H1 (cell line): ENCODE measurements at regions not wholly inside any gene's neighbourhood (a gene's known extent, or its start where the extent isn't known, plus 50 kb on each side); places are given as distances from the start of the nearest gene placed in this dataset.
A peak's percentile ranks its signal among the peaks of the same experiment; 100 is the strongest.

Source experiments
- CTCF ChIA-PET: fragments of 300-600 bp; sonication (Branson Sonifier 250); formaldehyde crosslinking; loops from one replicate; lab custom pipeline; 2021; ENCODE audit not compliant: partially characterized antibody; lab: Charles Lee
- POLR2A ChIA-PET: fragments of 300-600 bp; sonication (Branson Sonifier 250); formaldehyde crosslinking; loops from one replicate; lab custom pipeline; 2021; ENCODE audit warnings: inconsistent platforms; ENCODE audit not compliant: partially characterized antibody; lab: Charles Lee
- DNase-seq, 2 experiments: peaks; one replicate each; pipeline versions ENCODE4 v3.0.0 to v3.0.0-alpha.2; 2010 to 2022; ENCODE audit warnings: low spot score in 2 of 2, low read depth in 1 of 2, mixed read lengths in 1 of 2
- FAIRE-seq: peaks from 2 replicates; lab custom pipeline; 2011; peaks lifted over from hg19 to GRCh38; lab: Jason Lieb, UNC
- H2AFZ ChIP-seq: 2 replicates; pipeline ENCODE4 v1.8.1; 2012; ENCODE audit warnings: low read length, inconsistent platforms
- H2AK5ac ChIP-seq: 2 replicates; pipeline ENCODE4 v1.6.1; 2013; ENCODE audit warnings: low read depth, low read length
- H2BK120ac ChIP-seq: replicated peaks from 2 replicates; pipeline ENCODE3; 2013; ENCODE audit warnings: low read depth, low read length, inconsistent platforms
- H2BK12ac ChIP-seq: 2 replicates; pipeline ENCODE4 v1.6.1; 2013; ENCODE audit warnings: low read depth, low read length
- H2BK15ac ChIP-seq: 2 replicates; pipeline ENCODE4 v1.6.1; 2013; ENCODE audit warnings: low read length
- H2BK20ac ChIP-seq: 2 replicates; pipeline ENCODE4 v1.6.1; 2013; ENCODE audit warnings: low read length
- H2BK5ac ChIP-seq: 2 replicates; pipeline ENCODE4 v1.6.1; 2013; ENCODE audit warnings: low read depth, low read length
- H3K14ac ChIP-seq: 2 replicates; pipeline ENCODE4 v1.6.1; 2013; ENCODE audit warnings: inconsistent platforms; ENCODE audit not compliant: insufficient read length
- H3K18ac ChIP-seq: 2 replicates; pipeline ENCODE4 v1.6.1; 2013; ENCODE audit warnings: low read length; ENCODE audit errors: extremely low read depth
- H3K23ac ChIP-seq: 2 replicates; pipeline ENCODE4 v1.6.1; 2013; ENCODE audit warnings: inconsistent platforms; ENCODE audit not compliant: insufficient read length
- H3K23me2 ChIP-seq: 2 replicates; pipeline ENCODE4 v1.6.1; 2013; ENCODE audit warnings: low read depth, low read length
- H3K27ac ChIP-seq: 2 replicates; pipeline ENCODE4 v1.6.1; 2011; ENCODE audit warnings: low read depth, low read length, inconsistent platforms
- H3K27me3 ChIP-seq, 4 experiments: replicated peaks in 1 of 4; 1 replicate in 1 of 4; 2 replicates in 3 of 4; pipeline versions ENCODE4 v1.6.1 to v1.8.1; 2011 to 2013; ENCODE audit warnings: low read length in 3 of 4, mild to moderate bottlenecking in 3 of 4, inconsistent platforms in 2 of 4, mixed read lengths in 2 of 4, moderate library complexity in 1 of 4; ENCODE audit not compliant: control insufficient read depth in 3 of 4, insufficient read depth in 3 of 4; ENCODE audit errors: extremely low read depth in 1 of 4
- H3K36me3 ChIP-seq, 4 experiments: 2 replicates each; pipeline versions ENCODE4 v1.6.1 to v1.8.1; 2011 to 2013; ENCODE audit warnings: mild to moderate bottlenecking in 4 of 4, low read length in 3 of 4, moderate library complexity in 2 of 4, control low read depth in 1 of 4, inconsistent platforms in 1 of 4; ENCODE audit not compliant: insufficient read depth in 4 of 4, control insufficient read depth in 2 of 4
- H3K4ac ChIP-seq: replicated peaks from 2 replicates; pipeline ENCODE3; 2013; ENCODE audit warnings: low read length, low read depth, mixed read lengths, inconsistent platforms; ENCODE audit not compliant: insufficient read length
- H3K4me1 ChIP-seq, 4 experiments: replicated peaks in 1 of 4; 1 replicate in 1 of 4; 2 replicates in 3 of 4; pipeline versions ENCODE4 v1.6.1 to v1.8.1; 2011 to 2013; ENCODE audit warnings: low read length in 3 of 4, inconsistent platforms in 2 of 4, mixed read lengths in 1 of 4; ENCODE audit not compliant: insufficient read depth in 4 of 4, control insufficient read depth in 3 of 4
- H3K4me2 ChIP-seq, 2 experiments: 2 replicates each; pipeline versions ENCODE4 v1.6.1 to v1.8.1; 2011 to 2013; ENCODE audit warnings: low read depth in 2 of 2, low read length in 2 of 2, control low read depth in 1 of 2, inconsistent platforms in 1 of 2, mild to moderate bottlenecking in 1 of 2; ENCODE audit not compliant: insufficient read depth in 1 of 2
- H3K4me3 ChIP-seq, 4 experiments: fragments of 200-600, 300-600 bp in 1 of 4; sonication (generic), shearing (Covaris generic), sonication (Bioruptor Twin) in 1 of 4; 2 replicates each; pipeline versions ENCODE4 v1.5.1 to v1.8.1; 2011 to 2016; ENCODE audit warnings: low read length in 4 of 4, low read depth in 3 of 4, control low read depth in 2 of 4, inconsistent platforms in 2 of 4, mild to moderate bottlenecking in 2 of 4, mixed read lengths in 1 of 4, moderate library complexity in 1 of 4; ENCODE audit not compliant: insufficient read depth in 2 of 4; ENCODE audit errors: extremely low read depth in 1 of 4
- H3K56ac ChIP-seq: replicated peaks from 2 replicates; pipeline ENCODE3; 2013; ENCODE audit warnings: low read depth, mild to moderate bottlenecking, mixed read lengths, low read length, inconsistent platforms; ENCODE audit not compliant: insufficient read length
- H3K79me1 ChIP-seq: 2 replicates; pipeline ENCODE4 v1.6.1; 2013; ENCODE audit warnings: low read depth, low read length, control low read depth
- H3K79me2 ChIP-seq, 2 experiments: 2 replicates each; pipeline versions ENCODE4 v1.6.1 to v1.8.1; 2012 to 2013; ENCODE audit warnings: low read length in 2 of 2, mild to moderate bottlenecking in 2 of 2, inconsistent platforms in 1 of 2; ENCODE audit not compliant: insufficient read depth in 2 of 2, control insufficient read depth in 1 of 2
- H3K9ac ChIP-seq, 4 experiments: replicated peaks in 1 of 4; 1 replicate in 1 of 4; 2 replicates in 3 of 4; pipeline versions ENCODE4 v1.6.1 to v1.8.1; 2011 to 2013; ENCODE audit warnings: low read depth in 3 of 4, low read length in 3 of 4, control low read depth in 2 of 4, mild to moderate bottlenecking in 2 of 4, moderate library complexity in 2 of 4, inconsistent platforms in 1 of 4; ENCODE audit errors: extremely low read depth in 1 of 4
- H3K9me3 ChIP-seq, 2 experiments: 2 replicates each; pipeline versions ENCODE4 v1.6.1 to v1.8.1; 2012 to 2013; ENCODE audit warnings: mild to moderate bottlenecking in 2 of 2, moderate library complexity in 2 of 2, control low read depth in 1 of 2, inconsistent platforms in 1 of 2, low read depth in 1 of 2, low read length in 1 of 2, mixed read lengths in 1 of 2; ENCODE audit not compliant: insufficient read depth in 2 of 2
- H4K20me1 ChIP-seq, 2 experiments: replicated peaks in 1 of 2; 2 replicates each; pipeline versions ENCODE3 to v1.8.1; 2011 to 2013; ENCODE audit warnings: inconsistent platforms in 2 of 2, low read length in 2 of 2, mild to moderate bottlenecking in 1 of 2; ENCODE audit not compliant: insufficient read depth in 2 of 2, control insufficient read depth in 1 of 2
- H4K5ac ChIP-seq: 2 replicates; pipeline ENCODE4 v1.6.1; 2013; ENCODE audit warnings: low read length, low read depth, mixed read lengths, inconsistent platforms; ENCODE audit not compliant: insufficient read length
- H4K8ac ChIP-seq: 2 replicates; pipeline ENCODE4 v1.8.0; 2013; ENCODE audit warnings: mild to moderate bottlenecking, moderate library complexity, low read length, inconsistent platforms; ENCODE audit not compliant: insufficient read depth; ENCODE audit errors: extremely low read depth
- H4K91ac ChIP-seq: replicated peaks from 2 replicates; pipeline ENCODE3; 2013; ENCODE audit warnings: low read length, mixed read lengths, inconsistent platforms; ENCODE audit not compliant: insufficient read length
- ASH2L ChIP-seq: fragments of 200-600, 300-600 bp; sonication (generic); IDR thresholded peaks from one replicate; pipeline ENCODE4 v1.7.1; 2017; ENCODE audit warnings: low read length
- NANOG ChIP-seq: IDR thresholded peaks from 2 replicates; pipeline ENCODE4 v1.6.1; 2011; ENCODE audit warnings: low read length, low read depth, mild to moderate bottlenecking, inconsistent platforms; ENCODE audit not compliant: insufficient read depth, poor library complexity, severe bottlenecking
- POLR2A ChIP-seq, 2 experiments: IDR thresholded peaks; 1 replicate in 1 of 2; 2 replicates in 1 of 2; pipeline ENCODE4 v1.6.1; 2011; ENCODE audit warnings: low read depth in 2 of 2, low read length in 2 of 2, mild to moderate bottlenecking in 2 of 2; ENCODE audit errors: control extremely low read depth in 1 of 2
- RBBP5 ChIP-seq: IDR thresholded peaks from 2 replicates; pipeline ENCODE4 v1.7.1; 2012; ENCODE audit warnings: low read depth, mild to moderate bottlenecking, inconsistent platforms, low read length, moderate library complexity, borderline replicate concordance
- RXRA ChIP-seq: IDR thresholded peaks from 2 replicates; pipeline ENCODE4 v1.6.1; 2011; ENCODE audit warnings: low read depth, mild to moderate bottlenecking, low read length, moderate library complexity; ENCODE audit not compliant: insufficient read depth
- SP1 ChIP-seq: IDR thresholded peaks from 2 replicates; pipeline ENCODE4 v1.6.1; 2011; ENCODE audit warnings: low read depth, low read length
- TAF1 ChIP-seq: IDR thresholded peaks from 2 replicates; pipeline ENCODE4 v1.6.1; 2011; ENCODE audit warnings: mild to moderate bottlenecking, low read depth, low read length
- TBP ChIP-seq: IDR thresholded peaks from 2 replicates; pipeline ENCODE4 v1.6.1; 2011; ENCODE audit warnings: low read depth, low read length, improper control_type of control experiment
- TEAD4 ChIP-seq: IDR thresholded peaks from 2 replicates; pipeline ENCODE4 v1.6.1; 2012; ENCODE audit warnings: low read depth, low read length, inconsistent platforms, mixed read lengths
- YY1 ChIP-seq: IDR thresholded peaks from 2 replicates; pipeline ENCODE4 v1.6.1; 2011; ENCODE audit warnings: low read depth, mild to moderate bottlenecking, low read length
- WGBS, 2 experiments: shearing (Covaris generic) in 1 of 2; methylation state at CpG; one replicate each; pipeline versions ENCODE4 v1.1.6 to v1.1.7; 2013 to 2015; ENCODE audit warnings: low lambda C conversion rate in 2 of 2, mixed read lengths in 2 of 2, inconsistent platforms in 1 of 2, low coverage in 1 of 2, missing lambda C conversion rate in 1 of 2; ENCODE audit not compliant: insufficient replicate concordance in 2 of 2, insufficient coverage in 1 of 2, insufficient read length in 1 of 2; ENCODE audit errors: extremely low coverage in 1 of 2, missing lambda C conversion rate in 1 of 2; 5-methylcytosine and 5-hydroxymethylcytosine counted together

DNA sequence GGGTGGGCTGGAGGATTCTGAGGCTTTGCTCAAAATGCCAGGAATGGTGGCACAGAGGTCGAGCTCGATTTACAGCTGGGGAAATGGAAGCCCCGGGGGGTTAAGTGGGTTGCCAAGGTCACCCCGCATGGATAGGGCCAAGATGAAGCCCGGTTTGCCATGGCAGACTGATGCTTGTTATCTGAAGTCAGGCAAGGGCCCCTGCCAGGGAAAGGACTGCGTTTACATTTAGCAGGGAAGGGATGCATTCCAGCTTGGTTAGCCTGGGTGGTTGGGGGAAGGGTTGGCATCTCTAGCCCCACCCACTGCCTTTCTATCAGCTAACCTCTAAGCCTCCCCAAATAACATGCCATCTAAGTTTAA lies 79.0 kb downstream of the RPLP1 start:
- Histone ChIP-seq H3K9ac (no peak overlapping the region), H3K23me2 (no peaks in the 10 kb centered on the region), H4K20me1 (no peaks in the 10 kb centered on the region), H3K14ac (no peak overlapping the region), H3K4me3 (no peak overlapping the region), H3K18ac (no peak overlapping the region; the same call in 1 of the 2 replicates), H3K79me1 (no peaks in the 10 kb centered on the region), H2BK120ac (no peak overlapping the region), H3K9me3 (no peaks in the 10 kb centered on the region), H3K36me3 (no peaks in the 10 kb centered on the region), H3K27me3 (no peaks in the 10 kb centered on the region), H4K5ac (no peak overlapping the region), H3K27ac (no peak overlapping the region), H2BK20ac (peak overlapping the region; percentile 87), H3K4me1 (peaks cover 6 to 14% (median 8%) of the 10 kb centered on the region in 4 experiments; a peak in 5 of 7 replicates), H2BK15ac (no peak overlapping the region), H3K79me2 (no peaks in the 10 kb centered on the region), H3K4ac (peak overlapping the region; percentile 33), H2BK12ac (no peak overlapping the region), H3K4me2 (peak overlapping the region; percentile 14 to 41; a peak in 2 of 4 replicates), H4K91ac (no peak overlapping the region), H2BK5ac (0 out of 2 replicates have a peak overlapping the region, but pooled peaks have one; percentile 23), H4K8ac (no peak overlapping the region), H3K56ac (no peak overlapping the region), H2AFZ (no peak overlapping the region), H3K23ac (no peak overlapping the region), H2AK5ac (no peak overlapping the region)
- CTCF ChIA-PET = interaction anchor here (0.7 to 2.1 kb wide), 7 partner anchors 8 to 191 kb away, joined by 3 to 10 read pairs (median 4); no protein-coding TSS in a partner anchor
- 47% methylated on average over 6 of the region's 6 CpGs; no CpG with 5 or more reads in 1 of the 2 experiments for whole genome bisulfite sequencing, 2 experiments
- peak in 1 of 2 experiments; percentile 58 for DNase-seq
- TF ChIP-seq SP1 (peak; percentile 61; the same call in 1 of the 2 replicates), TBP (no peak), NANOG (no peak), TAF1 (no peak), TEAD4 (peak; percentile 66; the same call in 1 of the 2 replicates), RBBP5 (peak; percentile 70; the same call in 1 of the 2 replicates), POLR2A (IDR thresholded peaks at IDR 0.05; ENCODE audit: control extremely low read depth in 1 of 2, low read depth in 2 of 2, low read length in 2 of 2) (no peak), RXRA (no peak), YY1 (peak; percentile 62; the same call in 1 of the 2 replicates), ASH2L (peak; percentile 73)
- no peak for FAIRE-seq
- POLR2A ChIA-PET = interaction anchor here (1.4 kb wide), 1 partner anchor 79 kb away, joined by 5 read pairs; the partner anchor contains the start of gene RPLP1
